Breast epithelium (tissue), 3 donors: ENCODE measurements at regions not wholly inside any gene's neighbourhood (a gene's known extent, or its start where the extent isn't known, plus 50 kb on each side); places are given as distances from the start of the nearest gene placed in this dataset.

Source experiments
- POLR2A ChIP-seq: fragments of 450-650 bp; IDR thresholded peaks from one replicate; pipeline ENCODE4 v1.6.1; 2016; ENCODE audit warnings: antibody characterized with exemption, mild to moderate bottlenecking, moderate library complexity
- TF ChIP-seq, protein P1 (sequence below), 3 donors: fragments of 450-650 bp; IDR thresholded peaks; one replicate each; pipeline ENCODE4 v1.5.1; 2016 to 2017; ENCODE audit warnings: antibody characterized with exemption in 3 of 3, mild to moderate bottlenecking in 3 of 3, moderate library complexity in 3 of 3

DNA sequence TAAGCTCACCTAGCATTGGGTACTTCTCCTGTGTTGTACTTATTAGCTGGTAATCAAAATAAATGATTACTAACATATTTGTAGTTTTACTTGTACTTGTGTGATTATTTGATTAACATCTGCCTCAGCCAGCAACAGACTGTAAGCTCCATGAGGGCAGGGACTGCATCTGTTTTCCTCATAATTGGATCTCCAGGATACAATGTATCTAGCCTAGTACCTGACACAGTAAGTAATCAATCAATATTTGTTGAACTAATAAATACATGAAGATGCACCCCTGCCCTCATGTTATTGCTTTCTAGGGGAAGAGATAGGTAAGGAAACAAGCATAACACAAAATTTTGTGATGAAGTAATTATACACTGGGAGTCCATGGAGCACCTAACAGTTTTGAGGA, 101.5 kb downstream of the TENT5C start:
- TF ChIP-seq POLR2A: no peak
- TF ChIP-seq, protein P1, sequence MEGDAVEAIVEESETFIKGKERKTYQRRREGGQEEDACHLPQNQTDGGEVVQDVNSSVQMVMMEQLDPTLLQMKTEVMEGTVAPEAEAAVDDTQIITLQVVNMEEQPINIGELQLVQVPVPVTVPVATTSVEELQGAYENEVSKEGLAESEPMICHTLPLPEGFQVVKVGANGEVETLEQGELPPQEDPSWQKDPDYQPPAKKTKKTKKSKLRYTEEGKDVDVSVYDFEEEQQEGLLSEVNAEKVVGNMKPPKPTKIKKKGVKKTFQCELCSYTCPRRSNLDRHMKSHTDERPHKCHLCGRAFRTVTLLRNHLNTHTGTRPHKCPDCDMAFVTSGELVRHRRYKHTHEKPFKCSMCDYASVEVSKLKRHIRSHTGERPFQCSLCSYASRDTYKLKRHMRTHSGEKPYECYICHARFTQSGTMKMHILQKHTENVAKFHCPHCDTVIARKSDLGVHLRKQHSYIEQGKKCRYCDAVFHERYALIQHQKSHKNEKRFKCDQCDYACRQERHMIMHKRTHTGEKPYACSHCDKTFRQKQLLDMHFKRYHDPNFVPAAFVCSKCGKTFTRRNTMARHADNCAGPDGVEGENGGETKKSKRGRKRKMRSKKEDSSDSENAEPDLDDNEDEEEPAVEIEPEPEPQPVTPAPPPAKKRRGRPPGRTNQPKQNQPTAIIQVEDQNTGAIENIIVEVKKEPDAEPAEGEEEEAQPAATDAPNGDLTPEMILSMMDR (IDR thresholded peaks at IDR 0.05): no peak
